Panc1 (cell line): ENCODE measurements at regions not wholly inside any gene's neighbourhood (a gene's known extent, or its start where the extent isn't known, plus 50 kb on each side); places are given as distances from the start of the nearest gene placed in this dataset.

Experiments
- ATAC-seq: fragments of 200-7000 bp; cut with Tn5 transposase; 2 replicates; pipeline ENCODE4 v1.9.1; 2020; ENCODE audit warnings: mild to moderate bottlenecking, moderate library complexity
- BruUV-seq: library from RNA; stranded (reverse); fragments of 400-500 nt; replicated peaks from 2 replicates; lab custom pipeline; 2021; lab: Mats Ljungman, UMichigan
- CTCF ChIA-PET: fragments of 300-600 bp; sonication (Branson Sonifier 250); formaldehyde crosslinking; loops from one replicate; lab custom pipeline; 2022; ENCODE audit warnings: antibody characterized with exemption; lab: Charles Lee
- POLR2A ChIA-PET: fragments of 300-600 bp; sonication (Branson Sonifier 250); formaldehyde crosslinking; loops from one replicate; lab custom pipeline; 2022; ENCODE audit warnings: antibody characterized with exemption; lab: Charles Lee
- DNase-seq: peaks from one replicate; pipeline ENCODE4 v3.0.0-alpha.2; 2010; ENCODE audit warnings: low read depth, low spot score
- H3K27ac ChIP-seq: 2 replicates; pipeline ENCODE4 v1.5.1; 2011; ENCODE audit warnings: mild to moderate bottlenecking, low read length, inconsistent platforms
- H3K27me3 ChIP-seq: fragments of 200-500 bp; sonication (Bioruptor generic); 2 replicates; pipeline ENCODE4 v1.6.0; 2014; ENCODE audit warnings: low read length, inconsistent platforms; ENCODE audit not compliant: control insufficient read depth, insufficient read depth
- H3K36me3 ChIP-seq: fragments of 200-500 bp; sonication (Bioruptor generic); 2 replicates; pipeline ENCODE4 v1.5.1; 2014; ENCODE audit warnings: inconsistent platforms, mild to moderate bottlenecking, low read length, moderate library complexity; ENCODE audit not compliant: control insufficient read depth, insufficient read depth
- H3K4me1 ChIP-seq: 2 replicates; pipeline ENCODE4 v1.5.1; 2011; ENCODE audit warnings: inconsistent platforms, mild to moderate bottlenecking, low read length, moderate library complexity; ENCODE audit not compliant: control insufficient read depth, insufficient read depth
- H3K4me3 ChIP-seq, 2 experiments: 2 replicates each; pipeline ENCODE4 v1.5.1; 2011 to 2012; ENCODE audit warnings: low read depth in 2 of 2, low read length in 2 of 2, mild to moderate bottlenecking in 2 of 2, inconsistent platforms in 1 of 2, moderate library complexity in 1 of 2
- H3K9me3 ChIP-seq: fragments of 200-500 bp; sonication (Bioruptor generic); 2 replicates; pipeline ENCODE4 v1.5.1; 2014; ENCODE audit warnings: low read depth, mild to moderate bottlenecking, inconsistent platforms, low read length, moderate library complexity; ENCODE audit not compliant: control insufficient read depth, insufficient read depth
- CTCF ChIP-seq: fragments of 450-650 bp; IDR thresholded peaks from 2 replicates; pipeline ENCODE4 v1.5.1; 2017; ENCODE audit warnings: mild to moderate bottlenecking
- POLR2AphosphoS5 ChIP-seq: IDR thresholded peaks from 2 replicates; pipeline ENCODE4 v1.6.1; 2012; ENCODE audit warnings: mild to moderate bottlenecking, low read depth, low read length, moderate library complexity
- REST ChIP-seq, 2 experiments: IDR thresholded peaks; 2 replicates each; pipeline ENCODE4 v1.6.1; 2011 to 2012; ENCODE audit warnings: low read depth in 2 of 2, control low read depth in 1 of 2, low read length in 1 of 2, mild to moderate bottlenecking in 1 of 2, moderate library complexity in 1 of 2; ENCODE audit not compliant: insufficient read depth in 1 of 2
- SIN3A ChIP-seq: IDR thresholded peaks from 2 replicates; pipeline ENCODE4 v1.6.1; 2012; ENCODE audit warnings: low read depth, mild to moderate bottlenecking, low read length, moderate library complexity, borderline replicate concordance; ENCODE audit not compliant: insufficient read depth
- TCF7L2 ChIP-seq: IDR thresholded peaks from 2 replicates; pipeline ENCODE4 v1.6.1; 2011; ENCODE audit warnings: mild to moderate bottlenecking, low read depth, low read length, inconsistent platforms
- in situ Hi-C: cut with HindIII; loops from 2 replicates; pipeline ENCODE4 v1.10.0; 2016; ENCODE audit warnings: low sequenced_read_pairs, low pct_unique_long_range_greater_than_20kb
- intact Hi-C: fragments of 100-400 bp; cut with micrococcal nuclease; formaldehyde crosslinking; loops from one replicate; pipeline ENCODE4 v1.10.0; 2022; ENCODE audit not compliant: unreplicated experiment

GRCh38 chr19:56972291-56972841 is 131.8 kb upstream of the PEG3 start:
- no peaks in the 10 kb centered on the region for H3K36me3 ChIP-seq
- in situ Hi-C loops (no loop called here), intact Hi-C loops (no loop called here)
- H3K9me3 ChIP-seq: no peaks in the 10 kb centered on the region
- DNase-seq: no peak
- TF ChIP-seq TCF7L2 (no peak), POLR2AphosphoS5 (no peak), SIN3A (no peak), CTCF (no peak)
- no peaks in the 10 kb centered on the region for H3K27me3 ChIP-seq
- no peaks in the 10 kb centered on the region for H3K4me1 ChIP-seq
- no peak overlapping the region for H3K4me3 ChIP-seq
- BruUV-seq: no TSS peak
- ChIA-PET CTCF (no interaction called here), POLR2A (no interaction called here)
- no peak for ATAC-seq
- H3K27ac ChIP-seq: no peak overlapping the region

GRCh38 chr19:56973713-56974555 is 133.4 kb upstream of the PEG3 start:
- ATAC-seq (no peak), DNase-seq (no peak)
- in situ Hi-C loops (no loop called here), intact Hi-C loops (no loop called here)
- BruUV-seq: no TSS peak
- no peaks in the 10 kb centered on the region for H3K27me3 ChIP-seq
- no peaks in the 10 kb centered on the region for H3K9me3 ChIP-seq
- no peak overlapping the region for H3K4me3 ChIP-seq
- TF ChIP-seq POLR2AphosphoS5 (no peak), REST (IDR thresholded peaks at IDR 0.05; ENCODE audit: insufficient read depth in 1 of 2, low read depth in 2 of 2, low read length in 1 of 2) (no peak), CTCF (no peak), SIN3A (no peak), TCF7L2 (no peak)
- H3K4me1 ChIP-seq: no peaks in the 10 kb centered on the region
- no peak overlapping the region for H3K27ac ChIP-seq
- POLR2A ChIA-PET: no interaction called here
- CTCF ChIA-PET: no interaction called here
- H3K36me3 ChIP-seq: no peaks in the 10 kb centered on the region
